GM19395 (cell line): ENCODE measurements at regions not wholly inside any gene's neighbourhood (a gene's known extent, or its start where the extent isn't known, plus 50 kb on each side); places are given as distances from the start of the nearest gene placed in this dataset.

ENCODE experiments used
- ATAC-seq: cut with Tn5 transposase; IDR thresholded peaks from one replicate; pipeline ENCODE4 v1.9.1; 2021; ENCODE audit warnings: mild to moderate bottlenecking, moderate library complexity; ENCODE audit not compliant: unreplicated experiment

GRCh38 chr12:91813701-91814100 is 331.9 kb downstream of the BTG1 start:
- no peak for ATAC-seq

- ATAC-seq = peak; percentile 90
These were observed 334.0 kb downstream of the BTG1 start for GRCh38 chr12:91811481-91812287.

- no peak for ATAC-seq
These were observed 334.9 kb downstream of the BTG1 start for GRCh38 chr12:91810531-91811451.

GRCh38 chr12:91810077-91810476 is 335.6 kb downstream of the BTG1 start:
- ATAC-seq = no peak

GRCh38 chr12:91805031-91805430 is 340.6 kb downstream of the BTG1 start:
- no peak for ATAC-seq

GRCh38 chr12:91804533-91804932 is 341.1 kb downstream of the BTG1 start:
- no peak for ATAC-seq

GRCh38 chr12:91801048-91801447 is 344.6 kb downstream of the BTG1 start:
- no peak for ATAC-seq

- no peak for ATAC-seq
These were observed 352.0 kb downstream of the BTG1 start for GRCh38 chr12:91793676-91794075.

GRCh38 chr12:91792597-91792996 is 353.0 kb downstream of the BTG1 start:
- no peak for ATAC-seq

GRCh38 chr12:91786499-91787272 is 359.0 kb downstream of the BTG1 start:
- no peak for ATAC-seq

GRCh38 chr12:91785655-91786498 is 359.8 kb downstream of the BTG1 start:
- no peak for ATAC-seq

- no peak for ATAC-seq
These were observed 364.5 kb downstream of the BTG1 start for GRCh38 chr12:91781114-91781513.

GRCh38 chr12:91778938-91779400 is 366.7 kb downstream of the BTG1 start:
- peak; percentile 94 for ATAC-seq

GRCh38 chr12:91778091-91778832 is 367.4 kb downstream of the BTG1 start:
- ATAC-seq = peak; percentile 70

GRCh38 chr12:91777268-91777992 is 368.2 kb downstream of the BTG1 start:
- ATAC-seq = no peak

- ATAC-seq = no peak
These were observed 371.2 kb downstream of the BTG1 start for GRCh38 chr12:91774434-91774921.

- no peak for ATAC-seq
These were observed 371.8 kb downstream of the BTG1 start for GRCh38 chr12:91773749-91774429.

GRCh38 chr12:91772411-91772810 is 373.2 kb downstream of the BTG1 start:
- ATAC-seq = no peak
